HG02938 (cell line): ENCODE measurements at regions not wholly inside any gene's neighbourhood (a gene's known extent, or its start where the extent isn't known, plus 50 kb on each side); places are given as distances from the start of the nearest gene placed in this dataset.
"Not testable (repeated sequence)": the region's sequence is repeated elsewhere in the genome, so short reads cannot be mapped to it uniquely, and the experiment has no call there.

Experiments used
- ATAC-seq: cut with Tn5 transposase; IDR thresholded peaks from one replicate; pipeline ENCODE4 v1.9.1; 2021; ENCODE audit warnings: mild to moderate bottlenecking, moderate library complexity; ENCODE audit not compliant: unreplicated experiment

DNA sequence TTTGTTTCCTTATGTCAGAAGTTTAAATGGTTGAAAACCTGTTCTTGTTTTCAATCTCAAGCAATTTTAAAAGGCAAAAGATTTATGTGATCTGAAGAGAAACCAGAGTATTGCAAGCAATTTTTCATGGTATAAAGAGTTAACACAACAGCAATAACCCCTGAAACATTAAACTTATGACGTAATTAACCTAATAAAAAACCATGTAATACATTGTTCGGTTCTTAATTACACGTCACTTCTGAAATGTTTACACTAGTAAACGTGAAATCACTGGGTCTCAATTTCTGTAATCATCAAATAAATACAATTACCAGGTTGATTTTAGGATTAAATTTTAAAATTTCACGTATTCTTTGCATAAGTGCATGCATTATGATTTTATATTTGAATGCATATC lies 914.5 kb downstream of the NLGN4X start:
- no peak for ATAC-seq

DNA sequence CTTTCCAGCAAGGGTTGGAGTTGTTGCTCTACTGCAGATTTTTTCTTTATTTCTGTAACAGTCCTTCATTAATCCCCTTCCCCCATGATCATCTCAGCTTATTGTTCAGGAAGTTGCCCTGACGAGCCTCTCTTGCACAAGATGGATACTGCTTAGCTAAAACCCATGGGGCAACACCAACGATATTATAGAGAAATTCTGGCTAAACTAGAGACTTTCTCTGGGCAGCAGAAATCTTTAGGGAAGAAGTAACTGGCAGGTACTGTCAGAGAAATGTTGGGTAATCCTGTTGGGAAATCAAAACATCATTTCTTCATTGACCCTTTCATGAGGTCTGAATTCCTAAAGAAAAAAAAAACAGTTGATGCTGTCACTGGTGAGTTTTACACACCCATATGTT lies 921.3 kb downstream of the NLGN4X start:
- no peak for ATAC-seq

DNA sequence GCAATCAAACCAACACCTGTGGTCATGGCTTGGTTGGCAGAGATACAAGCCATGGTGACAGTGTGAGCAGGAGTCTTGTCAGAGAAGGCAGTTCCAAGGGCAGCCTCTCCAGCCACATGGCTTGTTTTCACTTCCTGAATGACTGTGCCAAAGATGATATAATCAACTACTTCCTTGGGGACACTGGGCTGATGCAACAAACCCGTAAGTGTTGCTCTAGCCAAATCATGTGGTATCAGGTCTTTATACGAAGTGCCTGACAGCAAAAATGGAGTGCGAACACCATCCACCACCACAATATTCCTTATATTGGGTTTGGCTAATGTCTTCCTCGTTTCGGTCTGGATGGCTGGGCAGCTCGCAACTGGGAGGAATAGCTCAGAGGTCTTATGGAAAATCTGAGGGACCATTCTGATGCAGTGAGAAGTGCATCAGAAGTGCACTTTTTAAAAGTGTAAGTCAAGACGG lies 922.0 kb downstream of the NLGN4X start:
- ATAC-seq, result no peak

GRCh38 chrX:5305452-5305851 lies 923.2 kb downstream of the NLGN4X start:
- ATAC-seq, result no peak

DNA sequence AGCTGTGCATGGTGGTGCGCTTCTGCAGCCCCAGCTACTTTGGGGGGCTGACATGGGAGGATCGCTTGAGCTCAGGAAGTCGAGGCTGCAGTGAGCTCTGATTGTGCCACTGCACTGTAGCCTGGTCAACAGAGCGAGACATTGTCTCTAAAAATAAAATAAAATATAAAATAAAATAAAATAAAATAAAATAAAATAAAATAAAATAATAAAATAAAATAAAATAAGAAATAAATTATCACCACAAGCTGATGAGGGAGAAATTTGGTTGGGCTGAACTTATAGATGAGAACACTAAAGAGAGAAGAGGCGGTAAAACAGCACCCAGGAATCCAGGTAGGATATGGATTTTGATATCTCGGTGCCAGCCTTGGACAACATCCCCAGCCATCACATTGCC lies 933.7 kb downstream of the NLGN4X start:
- no peak for ATAC-seq

- ATAC-seq, result no peak
These were observed 938.0 kb downstream of the NLGN4X start for GRCh38 chrX:5290635-5291034.

DNA sequence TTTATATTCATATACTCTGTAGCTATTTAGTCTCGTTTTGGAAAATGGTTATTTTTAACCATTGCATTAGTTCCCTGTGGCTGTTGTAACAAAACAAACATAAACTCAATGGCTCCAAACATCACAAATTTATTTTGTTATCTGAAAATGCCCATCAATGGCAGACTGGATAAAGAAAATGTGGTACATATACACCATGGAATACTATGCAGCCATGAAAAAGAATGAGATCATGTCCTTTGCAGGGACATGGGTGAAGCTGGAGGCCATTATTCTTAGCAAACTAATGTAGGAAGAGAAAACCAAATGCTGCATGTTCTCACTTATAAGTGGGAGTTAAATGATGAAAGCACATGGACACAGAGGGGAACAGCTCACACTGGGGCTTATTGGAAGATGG lies 938.7 kb downstream of the NLGN4X start:
- ATAC-seq, result not testable (repeated sequence)

DNA sequence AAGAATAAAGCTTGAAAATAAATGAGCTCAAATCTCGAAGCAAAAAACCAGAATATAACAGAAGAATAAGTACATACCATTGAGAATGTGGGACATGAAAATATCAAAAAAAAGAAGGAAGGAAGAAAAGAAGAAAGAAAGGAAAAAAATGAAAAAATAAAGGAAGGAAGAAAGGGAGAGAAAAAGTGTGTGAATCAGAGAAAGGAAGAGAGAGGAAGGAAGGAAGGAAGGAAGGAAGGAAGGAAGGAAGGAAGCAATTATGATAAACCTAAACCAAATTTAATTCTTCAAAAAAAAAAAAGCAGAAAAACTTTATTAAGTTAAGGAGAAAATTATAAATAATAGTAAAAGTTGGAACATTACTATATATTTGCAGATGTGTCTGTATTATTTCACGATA lies 949.8 kb downstream of the NLGN4X start:
- no peak for ATAC-seq

DNA sequence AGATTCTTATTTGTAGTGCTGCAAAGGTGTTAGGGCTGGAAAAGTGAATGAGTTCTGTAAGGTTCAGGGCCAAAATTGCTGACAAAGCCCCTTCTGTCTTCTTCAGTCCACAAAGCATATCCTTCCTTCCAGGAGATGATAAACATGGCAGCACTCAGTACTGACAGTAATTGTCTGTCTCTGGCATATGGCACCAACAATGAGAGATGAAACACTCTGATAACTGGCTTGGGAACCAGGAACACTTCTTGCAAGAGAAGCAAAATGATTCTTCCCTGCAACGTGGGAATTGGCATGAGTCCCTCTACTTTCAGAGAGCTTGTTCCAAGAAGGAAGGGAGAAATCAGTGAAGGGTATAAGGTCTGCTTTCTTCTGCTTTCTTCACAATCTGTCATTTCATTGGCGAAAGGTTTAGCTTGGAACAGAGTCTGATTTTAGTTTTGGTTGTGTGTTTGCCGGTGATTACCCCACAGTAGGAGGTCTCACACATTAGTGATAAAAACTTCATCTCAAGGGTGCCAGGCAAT lies 963.3 kb downstream of the NLGN4X start:
- no peak for ATAC-seq

GRCh38 chrX:5250106-5250505 lies 978.6 kb downstream of the NLGN4X start:
- no peak for ATAC-seq

GRCh38 chrX:5242091-5242790 lies 986.4 kb downstream of the NLGN4X start:
- no peak for ATAC-seq

GRCh38 chrX:5236749-5237148 lies 991.9 kb downstream of the NLGN4X start:
- ATAC-seq, result no peak

GRCh38 chrX:5236096-5236495 lies 992.6 kb downstream of the NLGN4X start:
- ATAC-seq, result no peak

- ATAC-seq, result no peak
These were observed 994.8 kb downstream of the NLGN4X start for GRCh38 chrX:5233830-5234229.

- no peak for ATAC-seq
These were observed 1008.2 kb downstream of the NLGN4X start for GRCh38 chrX:5220421-5220820.

GRCh38 chrX:5194806-5195205 lies 1033.9 kb downstream of the NLGN4X start:
- ATAC-seq, result no peak

DNA sequence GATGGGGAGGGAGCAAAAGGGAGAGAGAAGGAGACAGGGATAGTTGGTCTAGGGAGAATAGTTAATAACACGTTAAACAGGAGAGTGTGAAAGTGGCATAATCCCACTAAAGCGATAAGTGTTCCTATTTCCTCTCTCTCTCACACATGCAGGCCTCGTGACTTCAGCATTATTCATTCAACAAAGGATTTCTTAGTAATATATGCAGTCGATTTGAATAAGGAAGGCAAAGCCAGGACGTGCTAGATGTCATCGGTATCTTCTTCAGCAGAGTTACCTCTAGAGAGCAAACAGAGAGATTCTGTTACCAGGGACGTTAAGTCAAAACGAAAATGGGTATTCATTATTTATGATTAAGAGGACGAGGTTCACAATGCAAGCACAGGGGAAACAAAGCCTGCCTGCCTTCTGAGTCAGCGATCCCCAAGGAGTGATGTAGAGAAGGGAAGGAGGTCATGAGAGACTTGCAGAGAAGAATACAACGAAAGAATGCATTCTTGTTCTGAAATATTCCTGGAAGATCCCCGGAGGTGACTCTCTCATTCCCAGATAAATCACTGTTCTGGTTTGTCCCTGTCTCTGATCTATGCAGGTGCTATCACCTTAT lies 1048.4 kb downstream of the NLGN4X start:
- ATAC-seq, result no peak

DNA sequence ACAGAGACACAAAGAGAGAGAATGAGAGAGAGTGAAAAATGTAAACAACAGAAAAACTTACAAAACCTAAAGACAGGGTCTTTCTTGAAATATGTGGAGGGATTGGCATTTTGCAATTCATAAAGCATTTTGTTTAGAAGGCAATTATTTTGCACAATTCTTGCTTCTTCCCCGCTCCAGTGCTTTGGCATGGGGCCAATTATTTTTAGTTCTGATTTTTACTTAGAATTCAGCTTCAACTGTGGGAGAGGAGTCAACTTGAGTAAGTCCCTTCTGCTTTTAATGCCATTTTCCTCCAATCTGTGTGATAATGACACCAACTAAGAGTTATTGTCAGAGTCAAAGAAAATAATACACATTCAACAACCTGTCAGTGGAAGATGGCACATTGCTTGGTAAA lies 1051.9 kb downstream of the NLGN4X start:
- no peak for ATAC-seq

DNA sequence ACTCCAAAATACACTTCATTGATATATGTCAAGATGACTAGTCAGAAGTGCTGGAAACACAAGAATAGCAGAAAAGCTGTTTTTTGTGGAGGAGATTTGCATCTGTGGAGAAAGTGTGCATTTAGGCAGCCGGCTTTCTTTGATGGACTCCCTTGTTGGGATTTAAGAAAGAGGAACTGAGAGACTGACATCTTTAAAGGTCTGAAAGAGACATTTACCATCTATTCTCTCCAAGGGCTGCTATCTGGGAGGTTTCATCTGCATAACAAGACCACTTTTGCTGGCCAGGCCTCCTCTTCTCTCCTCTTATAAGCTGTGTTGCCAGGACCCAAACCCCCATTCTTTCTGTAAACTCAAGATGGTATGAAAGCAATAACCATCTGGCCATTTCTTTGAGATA lies 1065.0 kb downstream of the NLGN4X start:
- no peak for ATAC-seq

DNA sequence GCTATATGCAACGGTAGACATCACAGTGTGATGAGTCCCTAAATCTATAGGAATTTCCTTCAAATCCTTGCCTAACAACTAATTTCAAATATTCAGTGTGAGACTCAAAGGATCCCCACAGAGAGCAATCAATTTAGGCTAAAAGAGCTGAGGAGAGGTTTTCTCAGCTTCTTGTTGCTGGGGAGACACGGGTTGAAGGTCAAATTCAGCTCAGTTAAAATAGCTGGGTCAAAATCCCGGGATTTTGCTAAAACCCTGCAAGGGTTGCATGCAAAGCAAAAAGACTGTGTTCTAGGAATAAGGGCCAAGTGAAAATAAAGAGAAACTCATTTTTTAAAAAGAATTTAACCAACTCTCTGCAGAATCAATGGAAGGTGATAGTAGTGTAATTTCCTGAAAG lies 1073.4 kb downstream of the NLGN4X start:
- ATAC-seq, result no peak

- no peak for ATAC-seq
These were observed 1082.7 kb downstream of the NLGN4X start for GRCh38 chrX:5145957-5146356.

- ATAC-seq, result no peak
These were observed 1086.0 kb downstream of the NLGN4X start for GRCh38 chrX:5142644-5143043.
